ENCODE measurements at regions not wholly inside any gene's neighbourhood (a gene's known extent, or its start where the extent isn't known, plus 50 kb on each side); places are given as distances from the start of the nearest gene placed in this dataset.

- in situ Hi-C loops (cut with MboI; ENCODE audit: low sequenced_read_pairs) = no loop called here
- H3K4ac ChIP-seq (ENCODE audit: low read depth, low read length) = no peak overlapping the region
- H4K20me1 ChIP-seq (ENCODE audit: insufficient read depth, low read length) = no peaks in the 10 kb centered on the region
- no peak overlapping the region for H3K18ac ChIP-seq (ENCODE audit: low read depth, low read length)
- intact Hi-C loops (cut with micrococcal nuclease) = no loop called here
- H3K4me1 ChIP-seq (ENCODE audit: control insufficient read depth, insufficient read depth, low read length) = no peaks in the 10 kb centered on the region
- H2BK120ac ChIP-seq (ENCODE audit: low read depth, low read length) = no peak overlapping the region
- no peak overlapping the region for H3K4me2 ChIP-seq (ENCODE audit: low read depth, low read length)
- H2AK5ac ChIP-seq (ENCODE audit: low read depth, low read length) = no peak overlapping the region
- no peak overlapping the region for H2BK15ac ChIP-seq (ENCODE audit: low read depth, low read length)
- H4K5ac ChIP-seq (ENCODE audit: low read depth, low read length) = no peak overlapping the region
- H3K36me3 ChIP-seq (ENCODE audit: control insufficient read depth, insufficient read depth, low read length) = no peaks in the 10 kb centered on the region
- H3K23ac ChIP-seq (ENCODE audit: low read depth, low read length) = no peak overlapping the region
- no peak overlapping the region for H2AFZ ChIP-seq (replicated peaks; ENCODE audit: low read length, poor library complexity)
- H2AK9ac ChIP-seq (replicated peaks; ENCODE audit: low read depth, low read length, poor library complexity) = no peak overlapping the region
- TF ChIP-seq POLR2A (IDR thresholded peaks at IDR 0.05; ENCODE audit: low read depth, low read length) = no peak
- no peak for TF ChIP-seq MAFK (IDR thresholded peaks at IDR 0.05; ENCODE audit: low read depth, low read length)
- no peak for TF ChIP-seq FOS (IDR thresholded peaks at IDR 0.05; ENCODE audit: low read depth, low read length)
- TF ChIP-seq, protein P1, sequence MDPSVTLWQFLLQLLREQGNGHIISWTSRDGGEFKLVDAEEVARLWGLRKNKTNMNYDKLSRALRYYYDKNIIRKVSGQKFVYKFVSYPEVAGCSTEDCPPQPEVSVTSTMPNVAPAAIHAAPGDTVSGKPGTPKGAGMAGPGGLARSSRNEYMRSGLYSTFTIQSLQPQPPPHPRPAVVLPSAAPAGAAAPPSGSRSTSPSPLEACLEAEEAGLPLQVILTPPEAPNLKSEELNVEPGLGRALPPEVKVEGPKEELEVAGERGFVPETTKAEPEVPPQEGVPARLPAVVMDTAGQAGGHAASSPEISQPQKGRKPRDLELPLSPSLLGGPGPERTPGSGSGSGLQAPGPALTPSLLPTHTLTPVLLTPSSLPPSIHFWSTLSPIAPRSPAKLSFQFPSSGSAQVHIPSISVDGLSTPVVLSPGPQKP (IDR thresholded peaks at IDR 0.05; ENCODE audit: borderline replicate concordance, low read depth, low read length) = no peak
- TF ChIP-seq USF2 (IDR thresholded peaks at IDR 0.05; ENCODE audit: low read depth, low read length) = no peak
- no peak for TF ChIP-seq BHLHE40 (IDR thresholded peaks at IDR 0.05; ENCODE audit: low read depth, low read length)
- TF ChIP-seq RCOR1 (IDR thresholded peaks at IDR 0.05; ENCODE audit: insufficient replicate concordance, low read length) = no peak
- no peak for TF ChIP-seq RFX5 (IDR thresholded peaks at IDR 0.05; ENCODE audit: low read depth, low read length)
- TF ChIP-seq NFE2L2 (IDR thresholded peaks at IDR 0.05; ENCODE audit: low read depth, low read length) = no peak
- TF ChIP-seq MAZ (IDR thresholded peaks at IDR 0.05; ENCODE audit: borderline replicate concordance, low read depth, low read length) = no peak
- TF ChIP-seq SMC3 (IDR thresholded peaks at IDR 0.05; ENCODE audit: low read depth, low read length) = no peak
- no peak for TF ChIP-seq RAD21 (IDR thresholded peaks at IDR 0.05; ENCODE audit: low read length)
- no peak for TF ChIP-seq CTCF (conservative IDR thresholded peaks at IDR 0.05; ENCODE audit: low read depth, low read length)
- TF ChIP-seq CEBPB (IDR thresholded peaks at IDR 0.05; ENCODE audit: low read depth, low read length) = no peak
- ATAC-seq (ENCODE audit: low read depth) (no peak), DNase-seq (no peak)
- H3K9me1 ChIP-seq (ENCODE audit: insufficient read depth, low read length) = no peaks in the 10 kb centered on the region
- peaks cover 43% of the 10 kb centered on the region for H3K9me3 ChIP-seq (ENCODE audit: control insufficient read depth, insufficient read depth, low read length)
- no peak overlapping the region for H4K8ac ChIP-seq (ENCODE audit: low read depth in 2 of 2, low read length in 2 of 2)
- no peak overlapping the region for H3K27ac ChIP-seq (ENCODE audit: insufficient read depth, low read length)
- H3K56ac ChIP-seq (ENCODE audit: extremely low read depth, insufficient read depth, low read length) = no peak overlapping the region
- WGBS, 2 experiments (ENCODE audit: extremely low coverage in 2 of 2, insufficient read length in 1 of 2) = 20% methylated on average over 1 of the region's 5 CpGs; no CpG with 5 or more reads in 1 of the 2 experiments
- ChIA-PET CTCF (no interaction called here), POLR2A (ENCODE audit: unreplicated experiment) (no interaction called here)
- no peak overlapping the region for H4K91ac ChIP-seq (ENCODE audit: insufficient read depth, low read depth, low read length)
- no peak overlapping the region for H3K9ac ChIP-seq (ENCODE audit: low read depth, low read length)
- dilution Hi-C loops (cut with HindIII; ENCODE audit: low sequenced_read_pairs, unreplicated experiment) = no loop called here
- no peak overlapping the region for H2BK20ac ChIP-seq (ENCODE audit: low read depth, low read length)
- no peak overlapping the region for H3K4me3 ChIP-seq (ENCODE audit: insufficient read depth, low read depth, low read length)
- BruUV-seq (replicated peaks) = no TSS peak
- H3K79me1 ChIP-seq (ENCODE audit: low read depth in 1 of 2, low read length in 2 of 2) = no peaks in the 10 kb centered on the region
- H3K14ac ChIP-seq (replicated peaks; ENCODE audit: low read depth, low read length) = no peak overlapping the region
- H3K27me3 ChIP-seq (ENCODE audit: control insufficient read depth, insufficient read depth, low read length) = no peaks in the 10 kb centered on the region
- no peak overlapping the region for H2BK5ac ChIP-seq (ENCODE audit: low read depth, low read length, poor library complexity, severe bottlenecking)
Measured at GRCh38 chr22:47929073-47929472, 1166.6 kb downstream of the TBC1D22A start.

All from IMR-90 (cell line).